ENCODE measurements at regions not wholly inside any gene's neighbourhood (a gene's known extent, or its start where the extent isn't known, plus 50 kb on each side); places are given as distances from the start of the nearest gene placed in this dataset.

- Histone ChIP-seq H2BK15ac (ENCODE audit: low read length) (no peak overlapping the region), H4K5ac (ENCODE audit: insufficient read length, low read depth, low read length) (no peak overlapping the region), H3K4me3 (ENCODE audit: extremely low read depth in 1 of 4, insufficient read depth in 2 of 4, low read depth in 3 of 4, low read length in 4 of 4) (no peak overlapping the region), H3K79me2 (ENCODE audit: control insufficient read depth in 1 of 2, insufficient read depth in 2 of 2, low read length in 2 of 2) (no peaks in the 10 kb centered on the region), H3K4ac (replicated peaks; ENCODE audit: insufficient read length, low read depth, low read length) (no peak overlapping the region), H2BK20ac (ENCODE audit: low read length) (no peak overlapping the region), H2AFZ (ENCODE audit: low read length) (no peak overlapping the region), H3K36me3 (ENCODE audit: control insufficient read depth in 2 of 4, insufficient read depth in 4 of 4, low read length in 3 of 4) (no peaks in the 10 kb centered on the region), H4K91ac (replicated peaks; ENCODE audit: insufficient read length, low read length) (no peak overlapping the region), H2BK12ac (ENCODE audit: low read depth, low read length) (no peak overlapping the region), H2BK120ac (replicated peaks; ENCODE audit: low read depth, low read length) (no peak overlapping the region), H3K4me1 (replicated peaks in 1 of 4; ENCODE audit: control insufficient read depth in 3 of 4, insufficient read depth in 4 of 4, low read length in 3 of 4) (peaks cover 0 to 3% (median 0%) of the 10 kb centered on the region in 4 experiments; a peak in 1 of 7 replicates), H4K8ac (ENCODE audit: extremely low read depth, insufficient read depth, low read length) (no peak overlapping the region), H2BK5ac (ENCODE audit: low read depth, low read length) (no peak overlapping the region), H3K14ac (ENCODE audit: insufficient read length) (no peak overlapping the region), H3K4me2 (ENCODE audit: insufficient read depth in 1 of 2, low read depth in 2 of 2, low read length in 2 of 2) (no peak overlapping the region), H3K23me2 (ENCODE audit: low read depth, low read length) (no peaks in the 10 kb centered on the region), H3K27me3 (replicated peaks in 1 of 4; ENCODE audit: control insufficient read depth in 3 of 4, extremely low read depth in 1 of 4, insufficient read depth in 3 of 4, low read length in 3 of 4) (no peaks in the 10 kb centered on the region), H3K27ac (ENCODE audit: low read depth, low read length) (no peak overlapping the region), H3K79me1 (ENCODE audit: low read depth, low read length) (no peaks in the 10 kb centered on the region), H3K23ac (ENCODE audit: insufficient read length) (no peak overlapping the region), H2AK5ac (ENCODE audit: low read depth, low read length) (no peak overlapping the region), H3K56ac (replicated peaks; ENCODE audit: insufficient read length, low read depth, low read length) (no peak overlapping the region), H3K18ac (ENCODE audit: extremely low read depth, low read length) (no peak overlapping the region), H4K20me1 (replicated peaks in 1 of 2; ENCODE audit: control insufficient read depth in 1 of 2, insufficient read depth in 2 of 2, low read length in 2 of 2) (no peaks in the 10 kb centered on the region), H3K9me3 (ENCODE audit: insufficient read depth in 2 of 2, low read depth in 1 of 2, low read length in 1 of 2) (no peaks in the 10 kb centered on the region), H3K9ac (replicated peaks in 1 of 4; ENCODE audit: extremely low read depth in 1 of 4, low read depth in 3 of 4, low read length in 3 of 4) (no peak overlapping the region)
- POLR2A ChIA-PET (ENCODE audit: partially characterized antibody): no interaction called here
- FAIRE-seq: no peak
- 98% methylated on average over 2 of the region's 2 CpGs; no CpG with 5 or more reads in 1 of the 2 experiments for WGBS, 2 experiments (ENCODE audit: extremely low coverage in 1 of 2, insufficient coverage in 1 of 2, insufficient read length in 1 of 2, insufficient replicate concordance in 2 of 2, low coverage in 1 of 2, low lambda C conversion rate in 2 of 2, missing lambda C conversion rate in 1 of 2)
- CTCF ChIA-PET (ENCODE audit: partially characterized antibody): no interaction called here
- no peak for DNase-seq (ENCODE audit: low read depth in 1 of 2, low spot score in 2 of 2)
- TF ChIP-seq SAP30 (IDR thresholded peaks at IDR 0.05; ENCODE audit: insufficient read depth, insufficient replicate concordance, low read length) (no peak), SRF (IDR thresholded peaks at IDR 0.05; ENCODE audit: low read depth, low read length) (no peak), CBX8 (IDR thresholded peaks at IDR 0.05; ENCODE audit: borderline replicate concordance, low read depth, low read length) (no peak), ASH2L (IDR thresholded peaks at IDR 0.05; ENCODE audit: low read length) (no peak)
These were observed 1543.5 kb downstream of the AACS start for GRCh38 chr12:126608607-126609175.
